Activated naive CD8-positive, alpha-beta T cell treated with anti-CD3 and anti-CD28 coated beads, Interleukin-2, amount 50 U/mL, for 24 hours (primary cell): ENCODE measurements at regions not wholly inside any gene's neighbourhood (a gene's known extent, or its start where the extent isn't known, plus 50 kb on each side); places are given as distances from the start of the nearest gene placed in this dataset.
A peak's percentile ranks its signal among the peaks of the same experiment; 100 is the strongest.

ENCODE experiments used
- ATAC-seq: fragments of 150-1000 bp; cut with Tn5 transposase; one replicate; pipeline ENCODE4 v1.10.0; 2021
- DNase-seq: peaks from one replicate; pipeline ENCODE4 v3.0.0; 2021
- H3K27ac Mint-ChIP-seq: one replicate; pipeline ENCODE4 v1.8.0; 2021; ENCODE audit warnings: mild to moderate bottlenecking, mixed read lengths
- H3K27me3 Mint-ChIP-seq: one replicate; pipeline ENCODE4 v1.8.0; 2021; ENCODE audit warnings: mixed read lengths
- H3K36me3 Mint-ChIP-seq: one replicate; pipeline ENCODE4 v1.8.0; 2021; ENCODE audit warnings: low read depth, mixed read lengths
- H3K4me1 Mint-ChIP-seq: one replicate; pipeline ENCODE4 v1.8.0; 2021; ENCODE audit warnings: mixed read lengths
- H3K4me3 Mint-ChIP-seq: one replicate; pipeline ENCODE4 v1.8.0; 2021; ENCODE audit warnings: mild to moderate bottlenecking, moderate library complexity, mixed read lengths
- H3K9me3 Mint-ChIP-seq: one replicate; pipeline ENCODE4 v1.8.0; 2021; ENCODE audit warnings: mixed read lengths

DNA sequence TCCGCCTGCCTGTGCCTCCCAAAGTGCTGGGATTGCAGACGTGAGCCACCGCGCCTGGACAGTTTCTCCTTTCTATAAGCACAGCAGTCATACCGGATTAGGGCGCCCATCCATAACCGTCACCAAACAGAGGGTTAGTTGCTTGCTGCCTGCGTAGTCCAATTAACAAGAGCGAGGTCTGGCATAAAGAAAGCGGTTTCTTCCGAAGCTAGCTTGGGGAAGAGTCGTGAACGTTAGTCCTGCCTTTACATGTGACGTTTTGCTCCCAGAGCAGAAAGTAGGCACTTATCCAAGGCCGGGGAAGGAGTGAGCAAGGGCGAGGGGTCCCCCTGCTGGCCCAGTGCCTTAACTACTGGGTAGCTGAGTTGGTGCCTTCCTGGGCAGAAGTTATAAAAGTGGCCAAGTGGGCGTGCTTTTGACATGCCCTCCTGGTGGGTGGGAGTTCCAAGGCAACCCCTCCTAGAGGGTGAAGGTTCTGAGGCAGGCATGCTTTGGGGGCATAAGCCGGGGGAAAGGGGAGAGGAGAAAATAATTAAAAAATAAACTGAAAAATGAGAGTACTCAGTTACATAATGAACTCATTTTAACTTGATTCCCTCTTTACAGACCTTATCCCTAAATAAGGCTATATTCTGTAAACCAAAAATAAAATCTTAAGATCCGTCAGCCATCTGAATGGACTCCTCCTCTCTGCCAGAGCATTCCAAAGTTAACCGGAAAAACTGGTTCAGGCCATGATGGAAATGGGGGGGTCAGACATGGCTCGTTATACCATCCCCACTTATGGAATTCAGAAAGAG lies 88.0 kb downstream of the FAM217A start:
- Mint-ChIP-seq H3K27me3 (no peaks in the 10 kb centered on the region), H3K4me1 (peaks cover 5% of the 10 kb centered on the region), H3K9me3 (no peaks in the 10 kb centered on the region), H3K27ac (no peak overlapping the region), H3K36me3 (no peaks in the 10 kb centered on the region), H3K4me3 (peak overlapping the region; percentile 23)
- ATAC-seq, result peak; percentile 90
- peak; percentile 80 for DNase-seq

DNA sequence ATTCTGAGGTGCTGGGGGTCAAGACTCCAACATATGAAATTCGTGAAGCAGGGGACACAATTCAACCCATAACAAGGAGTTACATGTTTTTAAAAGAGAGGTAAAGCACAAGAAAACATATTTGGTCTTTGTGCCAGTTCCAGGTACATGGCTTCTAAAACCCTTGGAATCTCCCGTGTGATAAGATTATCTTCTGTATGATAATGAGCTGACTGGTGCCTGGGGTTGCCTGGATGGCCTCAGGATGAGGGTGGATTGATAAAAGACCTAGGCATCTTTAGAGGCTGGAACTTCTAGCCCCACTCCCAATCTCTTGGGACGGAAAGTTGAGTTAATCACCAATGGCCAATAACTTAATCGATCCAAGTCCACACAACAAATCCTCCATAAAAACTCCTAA lies 87.0 kb downstream of the FAM217A start:
- no peaks in the 10 kb centered on the region for H3K27me3 Mint-ChIP-seq
- DNase-seq, result no peak
- H3K27ac Mint-ChIP-seq, result no peak overlapping the region
- no peak overlapping the region for H3K4me3 Mint-ChIP-seq
- no peaks in the 10 kb centered on the region for H3K9me3 Mint-ChIP-seq
- no peak for ATAC-seq
- H3K36me3 Mint-ChIP-seq, result no peaks in the 10 kb centered on the region
- H3K4me1 Mint-ChIP-seq, result peaks cover 5% of the 10 kb centered on the region

DNA sequence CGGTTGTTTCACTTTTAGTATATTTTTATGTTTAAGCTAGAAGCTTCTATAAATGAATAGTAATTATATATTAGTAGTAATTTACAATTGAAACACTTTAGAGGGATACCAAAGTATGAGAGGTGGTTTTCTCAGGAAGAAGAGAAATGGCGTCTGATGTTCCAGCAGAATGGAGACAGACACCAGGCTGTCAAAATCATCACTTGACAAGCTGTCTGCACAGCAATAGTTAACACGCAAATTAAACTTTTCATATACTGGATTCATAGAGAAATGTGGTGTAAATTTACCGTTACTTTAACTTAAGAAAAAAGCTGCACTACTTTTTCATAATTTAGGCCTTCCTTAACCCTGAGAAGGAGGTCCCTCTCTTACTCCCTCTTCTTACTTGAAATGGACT lies 82.6 kb downstream of the FAM217A start:
- Mint-ChIP-seq H3K9me3 (no peaks in the 10 kb centered on the region), H3K4me3 (no peak overlapping the region), H3K36me3 (no peaks in the 10 kb centered on the region), H3K27me3 (no peaks in the 10 kb centered on the region), H3K27ac (no peak overlapping the region), H3K4me1 (no peaks in the 10 kb centered on the region)
- no peak for ATAC-seq
- no peak for DNase-seq

DNA sequence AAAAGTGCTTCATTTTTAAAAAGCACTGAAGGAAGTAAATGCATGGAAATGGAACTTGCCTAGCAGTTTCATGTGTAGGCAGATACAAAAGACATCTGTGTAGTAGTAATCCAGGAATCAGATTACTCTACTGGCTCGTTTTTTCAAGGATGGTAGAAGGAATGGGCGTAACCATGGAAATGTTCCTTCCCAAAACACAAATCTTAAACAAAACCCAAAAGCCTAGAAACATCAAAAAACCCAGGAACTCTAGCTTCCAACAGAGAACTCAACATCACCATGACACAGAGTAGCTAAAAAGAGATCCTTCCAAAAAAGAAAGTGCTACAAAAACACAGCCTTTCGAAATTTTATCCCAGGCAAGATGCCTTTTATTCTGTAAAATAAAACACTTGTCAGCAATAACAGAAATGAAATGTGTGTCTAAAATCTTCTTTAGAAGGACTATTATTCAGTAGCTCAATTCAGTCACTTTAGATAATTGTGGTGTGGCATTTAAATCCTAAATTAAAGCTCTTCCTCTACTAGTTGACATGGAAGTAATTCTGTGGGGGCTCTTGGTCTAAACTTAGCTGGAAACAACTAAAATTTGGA lies 81.7 kb downstream of the FAM217A start:
- H3K4me1 Mint-ChIP-seq, result no peaks in the 10 kb centered on the region
- no peaks in the 10 kb centered on the region for H3K27me3 Mint-ChIP-seq
- H3K4me3 Mint-ChIP-seq, result no peak overlapping the region
- no peaks in the 10 kb centered on the region for H3K9me3 Mint-ChIP-seq
- DNase-seq, result no peak
- no peak overlapping the region for H3K27ac Mint-ChIP-seq
- no peak for ATAC-seq
- no peaks in the 10 kb centered on the region for H3K36me3 Mint-ChIP-seq

DNA sequence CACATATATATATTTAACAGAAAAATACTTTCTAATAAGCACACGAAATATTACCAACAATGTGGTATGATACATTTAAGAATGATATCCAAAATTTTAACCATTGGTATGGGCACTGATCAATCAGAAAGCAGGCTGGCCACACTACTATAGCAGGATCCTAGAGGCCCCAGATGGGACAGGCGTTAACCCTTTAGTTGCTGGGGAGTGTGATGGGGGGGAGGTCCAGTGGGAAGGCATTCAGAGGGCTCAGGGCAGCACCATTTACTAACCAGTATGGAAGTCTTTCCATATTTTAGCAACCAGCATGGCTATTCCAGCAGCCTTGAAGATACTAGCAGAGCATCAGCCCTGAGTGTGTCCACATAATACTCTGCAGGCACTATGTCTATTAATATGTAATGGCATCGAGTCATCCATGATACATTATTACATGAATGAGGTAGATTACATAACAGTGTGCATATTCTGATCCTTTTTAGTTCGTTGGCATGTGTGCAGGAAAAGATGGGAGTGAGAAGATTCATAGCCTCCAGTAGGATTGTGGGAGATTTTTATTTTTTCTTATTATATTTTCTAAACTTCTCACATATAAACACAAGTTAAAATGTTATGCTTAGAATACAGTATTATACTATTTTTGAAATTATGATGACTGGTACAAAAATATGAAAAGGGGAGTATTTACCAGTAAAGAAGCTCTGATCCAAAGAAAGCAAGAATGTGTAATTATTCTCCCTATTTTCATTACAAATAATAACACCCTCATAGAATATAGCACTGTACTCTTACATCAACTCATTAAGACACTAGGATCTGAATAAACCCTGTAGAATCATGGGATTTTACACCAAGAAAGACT lies 78.9 kb downstream of the FAM217A start:
- ATAC-seq, result no peak
- Mint-ChIP-seq H3K36me3 (no peaks in the 10 kb centered on the region), H3K4me3 (no peak overlapping the region), H3K9me3 (no peaks in the 10 kb centered on the region), H3K27ac (no peak overlapping the region), H3K27me3 (no peaks in the 10 kb centered on the region), H3K4me1 (peaks cover 4% of the 10 kb centered on the region)
- no peak for DNase-seq

DNA sequence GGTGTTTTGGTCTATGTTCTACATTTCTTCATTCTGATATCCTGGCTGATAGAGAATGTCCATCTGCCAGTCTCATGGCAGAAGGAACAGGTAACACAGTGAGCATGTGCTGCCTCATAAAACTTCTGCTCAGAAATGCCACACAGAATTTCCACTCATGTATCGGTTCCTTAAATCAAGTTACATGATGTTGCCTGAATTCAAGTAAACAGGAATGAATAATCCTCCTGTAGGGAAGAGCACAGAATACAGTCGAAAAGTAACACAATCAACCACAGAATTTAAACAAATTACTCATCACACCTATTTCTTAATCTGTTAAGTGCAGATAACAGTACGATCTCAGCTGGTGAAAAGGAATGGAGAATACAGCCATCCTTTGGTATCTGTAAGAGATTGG lies 74.7 kb downstream of the FAM217A start:
- peaks cover 15% of the 10 kb centered on the region for H3K4me1 Mint-ChIP-seq
- H3K4me3 Mint-ChIP-seq, result no peak overlapping the region
- DNase-seq (no peak), ATAC-seq (no peak)
- no peaks in the 10 kb centered on the region for H3K9me3 Mint-ChIP-seq
- no peak overlapping the region for H3K27ac Mint-ChIP-seq
- H3K27me3 Mint-ChIP-seq, result no peaks in the 10 kb centered on the region
- no peaks in the 10 kb centered on the region for H3K36me3 Mint-ChIP-seq

DNA sequence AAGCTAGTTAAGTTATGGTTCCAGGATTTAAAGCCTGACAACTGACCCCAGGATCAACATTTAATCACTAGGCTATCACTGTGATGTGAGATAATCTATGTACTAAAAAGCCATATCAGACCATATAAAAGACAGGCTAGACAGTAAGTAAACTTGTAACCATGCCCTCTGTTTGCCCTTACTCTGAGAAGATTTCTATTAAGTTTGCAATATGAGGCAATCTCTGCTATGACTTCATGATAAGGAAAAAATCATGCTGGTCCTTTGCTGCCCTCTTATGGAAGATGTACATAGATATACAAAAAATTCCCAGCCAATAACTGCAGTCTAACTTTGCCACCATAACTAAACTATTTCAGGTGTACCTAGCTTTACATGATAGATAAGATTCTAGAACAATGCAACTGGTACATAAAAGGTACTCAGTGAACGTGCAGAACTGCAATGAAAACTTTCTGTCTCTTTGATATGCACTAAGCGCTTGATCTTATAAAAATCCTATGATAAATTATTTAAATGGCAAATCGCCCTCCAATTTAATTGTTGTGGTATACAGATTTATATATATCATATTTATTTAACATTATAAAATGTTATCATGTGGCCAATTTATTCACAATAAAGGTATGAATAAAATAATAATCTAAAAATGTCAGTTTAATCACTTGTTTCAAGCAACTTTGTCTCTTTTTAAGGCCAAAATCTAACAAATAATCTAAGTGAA lies 70.5 kb downstream of the FAM217A start:
- ATAC-seq (peak; percentile 69), DNase-seq (no peak)
- Mint-ChIP-seq H3K4me3 (no peak overlapping the region), H3K9me3 (no peaks in the 10 kb centered on the region), H3K4me1 (peaks cover 46% of the 10 kb centered on the region), H3K36me3 (peaks cover 3% of the 10 kb centered on the region), H3K27me3 (no peaks in the 10 kb centered on the region), H3K27ac (no peak overlapping the region)

DNA sequence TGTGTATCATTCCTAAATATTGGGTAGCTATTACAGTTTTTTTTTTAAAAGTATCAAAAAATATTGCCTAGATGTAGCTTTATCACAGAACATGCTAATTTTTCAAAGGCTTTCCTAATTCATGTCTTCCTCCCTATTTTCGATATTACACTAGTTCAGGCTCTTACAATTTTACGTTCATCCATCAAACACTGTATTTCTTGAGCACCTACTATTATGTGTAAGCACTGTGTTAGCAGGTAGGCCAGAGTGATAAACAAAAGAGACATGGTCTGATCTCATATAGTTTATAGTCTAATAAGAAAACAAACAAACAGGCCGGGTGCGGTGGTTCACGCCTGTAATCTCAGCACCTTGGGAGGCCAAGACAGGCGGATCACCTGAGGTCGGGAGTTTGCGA lies 69.5 kb downstream of the FAM217A start:
- ATAC-seq (no peak), DNase-seq (no peak)
- H3K27me3 Mint-ChIP-seq, result no peaks in the 10 kb centered on the region
- peaks cover 6% of the 10 kb centered on the region for H3K36me3 Mint-ChIP-seq
- H3K4me1 Mint-ChIP-seq, result peaks cover 45% of the 10 kb centered on the region
- H3K4me3 Mint-ChIP-seq, result no peak overlapping the region
- no peak overlapping the region for H3K27ac Mint-ChIP-seq
- no peaks in the 10 kb centered on the region for H3K9me3 Mint-ChIP-seq

DNA sequence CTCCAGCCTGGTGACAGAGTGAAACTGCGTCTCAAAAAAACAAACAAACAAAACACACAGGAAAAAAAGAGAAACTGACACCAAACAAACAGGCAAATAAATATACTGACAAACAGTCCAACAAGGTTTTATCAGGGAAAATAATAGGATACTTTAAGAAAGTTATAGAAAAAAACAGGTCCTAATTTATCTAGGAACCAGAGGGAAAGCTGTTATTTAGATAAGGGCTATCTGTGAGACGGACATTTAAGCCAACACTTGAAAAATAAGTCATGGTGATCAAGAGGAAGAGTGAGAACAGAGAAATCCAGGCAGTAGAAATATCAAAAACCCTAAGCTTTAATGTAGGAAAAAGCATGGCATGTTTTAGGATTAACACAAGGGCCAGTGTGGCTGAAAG lies 68.9 kb downstream of the FAM217A start:
- Mint-ChIP-seq H3K27me3 (no peaks in the 10 kb centered on the region), H3K36me3 (peaks cover 8% of the 10 kb centered on the region), H3K4me1 (peaks cover 48% of the 10 kb centered on the region), H3K27ac (no peak overlapping the region), H3K9me3 (no peaks in the 10 kb centered on the region), H3K4me3 (no peak overlapping the region)
- no peak for DNase-seq
- ATAC-seq, result no peak

DNA sequence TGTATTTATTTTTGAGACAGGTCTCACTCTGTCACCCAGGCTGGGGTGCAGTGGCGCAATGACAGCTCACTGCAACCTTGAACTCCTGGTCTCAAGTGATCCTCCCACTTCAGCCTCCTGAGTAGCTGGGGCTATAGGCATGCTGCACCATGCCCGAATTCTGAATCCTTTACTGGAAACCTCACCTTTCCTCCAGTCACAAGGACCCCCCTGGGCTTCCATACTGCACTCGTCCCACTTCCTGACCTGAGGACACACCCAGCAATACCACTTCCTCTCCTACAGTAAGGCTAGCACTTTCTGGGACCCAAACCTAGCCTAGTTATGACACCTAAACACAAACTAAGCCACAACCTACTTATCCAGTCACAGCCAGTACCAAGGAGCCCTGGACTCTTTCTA lies 68.2 kb downstream of the FAM217A start:
- Mint-ChIP-seq H3K9me3 (no peaks in the 10 kb centered on the region), H3K27me3 (no peaks in the 10 kb centered on the region), H3K27ac (peak overlapping the region; percentile 75), H3K36me3 (peaks cover 9% of the 10 kb centered on the region), H3K4me3 (peak overlapping the region; percentile 67), H3K4me1 (peaks cover 51% of the 10 kb centered on the region)
- DNase-seq, result peak; percentile 20
- peak; percentile 86 for ATAC-seq

DNA sequence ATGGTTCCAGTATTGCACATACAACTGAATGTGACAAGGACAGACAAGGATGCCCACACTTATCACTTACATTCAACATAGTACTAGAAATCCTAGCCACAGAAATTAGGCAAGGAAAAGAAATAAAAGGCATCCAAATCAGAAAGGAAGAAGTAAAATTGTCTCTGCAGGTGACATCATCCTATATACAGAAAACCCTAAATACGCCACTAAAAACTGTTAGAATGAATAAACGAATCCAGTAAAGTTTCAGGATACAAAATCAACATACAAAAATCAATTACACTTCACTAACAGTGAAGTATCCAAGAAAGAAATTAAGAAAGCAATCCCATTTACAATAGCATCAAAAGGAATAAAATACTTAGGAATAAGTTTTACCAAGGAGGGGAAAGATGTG lies 66.1 kb downstream of the FAM217A start:
- H3K27ac Mint-ChIP-seq, result no peak overlapping the region
- H3K4me1 Mint-ChIP-seq, result peaks cover 61% of the 10 kb centered on the region
- H3K27me3 Mint-ChIP-seq, result no peaks in the 10 kb centered on the region
- no peak for DNase-seq
- H3K36me3 Mint-ChIP-seq, result peaks cover 9% of the 10 kb centered on the region
- H3K9me3 Mint-ChIP-seq, result no peaks in the 10 kb centered on the region
- no peak overlapping the region for H3K4me3 Mint-ChIP-seq
- ATAC-seq, result no peak

DNA sequence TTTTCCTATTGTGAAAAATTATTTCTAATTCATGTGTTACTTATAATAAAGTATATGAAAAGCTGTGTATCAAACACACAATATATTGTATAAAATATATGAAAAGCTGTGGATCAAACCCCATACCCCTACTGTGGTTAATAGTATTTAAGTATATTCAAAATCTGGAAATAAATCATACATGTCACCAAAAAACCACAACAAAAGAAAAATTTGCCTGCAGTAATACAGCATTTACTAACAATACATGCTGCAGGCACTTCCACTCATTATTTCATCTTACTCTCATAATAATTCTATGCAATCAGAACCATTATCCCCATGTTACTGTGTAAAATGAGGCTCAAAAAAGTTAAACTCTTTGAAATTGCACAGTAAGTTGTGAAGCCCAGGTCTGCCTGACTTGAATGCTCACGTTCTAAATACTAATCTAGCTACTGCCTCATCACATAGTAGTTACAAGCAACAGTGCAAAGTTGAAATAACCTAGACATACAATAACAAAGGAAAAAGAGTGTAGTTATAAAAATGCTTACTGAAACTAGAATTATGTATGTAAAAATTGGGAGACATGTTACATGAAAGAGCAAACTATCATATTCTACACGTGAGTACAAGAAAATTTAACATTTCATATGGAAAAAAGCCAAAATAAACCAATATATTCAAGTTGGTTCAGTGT lies 61.7 kb downstream of the FAM217A start:
- no peaks in the 10 kb centered on the region for H3K27me3 Mint-ChIP-seq
- peak overlapping the region; percentile 94 for H3K27ac Mint-ChIP-seq
- peaks cover 16% of the 10 kb centered on the region for H3K36me3 Mint-ChIP-seq
- DNase-seq, result no peak
- peaks cover 67% of the 10 kb centered on the region for H3K4me1 Mint-ChIP-seq
- ATAC-seq, result no peak
- no peaks in the 10 kb centered on the region for H3K9me3 Mint-ChIP-seq
- H3K4me3 Mint-ChIP-seq, result peak overlapping the region; percentile 94

DNA sequence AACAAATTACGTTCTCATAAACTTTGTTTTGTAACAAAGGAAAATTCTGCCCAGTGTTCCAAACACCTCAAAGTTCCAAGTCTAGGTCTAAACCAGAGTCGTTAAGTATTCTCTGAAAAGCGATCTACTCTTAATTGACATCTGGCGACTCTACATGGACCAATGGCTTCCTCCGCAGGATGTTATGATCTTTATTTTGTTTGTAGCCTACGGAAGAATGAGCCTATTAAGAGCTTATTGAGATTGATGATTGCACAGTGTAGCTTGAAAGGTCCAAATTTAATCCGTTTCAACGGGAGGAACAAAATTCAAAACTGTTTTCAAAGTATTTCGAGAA lies 61.1 kb downstream of the FAM217A start:
- peak overlapping the region; percentile 94 for H3K4me3 Mint-ChIP-seq
- H3K4me1 Mint-ChIP-seq, result peaks cover 65% of the 10 kb centered on the region
- H3K27ac Mint-ChIP-seq, result peak overlapping the region; percentile 94
- DNase-seq (no peak), ATAC-seq (no peak)
- H3K27me3 Mint-ChIP-seq, result no peaks in the 10 kb centered on the region
- H3K36me3 Mint-ChIP-seq, result peaks cover 21% of the 10 kb centered on the region
- H3K9me3 Mint-ChIP-seq, result no peaks in the 10 kb centered on the region
